PC-3 (cell line): ENCODE measurements at regions not wholly inside any gene's neighbourhood (a gene's known extent, or its start where the extent isn't known, plus 50 kb on each side); places are given as distances from the start of the nearest gene placed in this dataset.

Experiments
- ATAC-seq: fragments of 200-7000 bp; cut with Tn5 transposase; 2 replicates; pipeline ENCODE4 v1.9.1; 2020; ENCODE audit warnings: mild to moderate bottlenecking, moderate library complexity
- BruUV-seq: library from RNA; stranded (reverse); fragments of 400-500 nt; replicated peaks from 2 replicates; lab custom pipeline; 2021; lab: Mats Ljungman, UMichigan
- CTCF ChIA-PET: fragments of 300-600 bp; sonication (Branson Sonifier 250); formaldehyde crosslinking; loops from one replicate; lab custom pipeline; 2022; ENCODE audit warnings: antibody characterized with exemption; lab: Charles Lee
- POLR2A ChIA-PET: fragments of 300-600 bp; sonication (Branson Sonifier 250); formaldehyde crosslinking; loops from one replicate; lab custom pipeline; 2022; ENCODE audit warnings: antibody characterized with exemption; ENCODE audit not compliant: unreplicated experiment; lab: Charles Lee
- DNase-seq: peaks from one replicate; pipeline ENCODE4 v3.0.0-alpha.2; 2015
- H2AFZ ChIP-seq: fragments of 300-600 bp; sonication (generic); 2 replicates; pipeline ENCODE4 v1.6.0; 2016; ENCODE audit warnings: antibody characterized with exemption, low read length
- H3F3A ChIP-seq: fragments of 300-600 bp; sonication (generic); one replicate; pipeline ENCODE4 v1.6.0; 2017; ENCODE audit warnings: antibody characterized with exemption, low read length, control low read depth, mild to moderate bottlenecking; ENCODE audit not compliant: unreplicated experiment
- H3K27ac ChIP-seq: fragments of 300-600 bp; sonication (generic); 2 replicates; pipeline ENCODE4 v1.5.1; 2016; ENCODE audit warnings: mild to moderate bottlenecking, low read length
- H3K27me3 ChIP-seq: fragments of 300-600 bp; sonication (generic); 2 replicates; pipeline ENCODE4 v1.6.1; 2016; ENCODE audit warnings: low read length, mixed read lengths
- H3K36me3 ChIP-seq: fragments of 300-600 bp; sonication (generic); 2 replicates; pipeline ENCODE4 v1.6.1; 2016; ENCODE audit warnings: low read depth, mixed run types, low read length, mixed read lengths
- H3K4me1 ChIP-seq: fragments of 300-600 bp; sonication (generic); 2 replicates; pipeline ENCODE4 v1.5.1; 2016; ENCODE audit warnings: low read length; ENCODE audit not compliant: insufficient read depth
- H3K4me2 ChIP-seq: fragments of 300-600 bp; sonication (generic); 2 replicates; pipeline ENCODE4 v1.6.0; 2016; ENCODE audit warnings: low read length
- H3K4me3 ChIP-seq: fragments of 300-600 bp; sonication (generic); 2 replicates; pipeline ENCODE4 v1.5.1; 2016; ENCODE audit warnings: mild to moderate bottlenecking, low read length, mixed read lengths
- H3K79me2 ChIP-seq: fragments of 300-600 bp; sonication (generic); 2 replicates; pipeline ENCODE4 v1.6.1; 2017; ENCODE audit warnings: low read length, mixed read lengths
- H3K9ac ChIP-seq: fragments of 300-600 bp; sonication (generic); 2 replicates; pipeline ENCODE4 v1.6.0; 2016; ENCODE audit warnings: mild to moderate bottlenecking, low read length
- H3K9me2 ChIP-seq: fragments of 300-600 bp; sonication (generic); replicated peaks from 2 replicates; pipeline ENCODE4 v1.6.1; 2016; ENCODE audit warnings: mixed run types, low read length, mixed read lengths
- H3K9me3 ChIP-seq: fragments of 300-600 bp; sonication (generic); 2 replicates; pipeline ENCODE4 v1.6.1; 2016; ENCODE audit warnings: low read length, mixed read lengths
- H4K20me1 ChIP-seq: fragments of 300-600 bp; sonication (generic); 2 replicates; pipeline ENCODE4 v1.6.1; 2016; ENCODE audit warnings: low read length, mixed read lengths
- CTCF ChIP-seq: fragments of 300-600 bp; sonication (generic); conservative IDR thresholded peaks from 2 replicates; pipeline ENCODE4 v1.5.1; 2017; ENCODE audit warnings: antibody characterized with exemption, low read depth, mild to moderate bottlenecking, low read length
- EZH2 ChIP-seq: fragments of 300-600 bp; sonication (generic); IDR thresholded peaks from one replicate; pipeline ENCODE4 v1.6.1; 2017; ENCODE audit warnings: antibody characterized with exemption, mild to moderate bottlenecking, low read length; ENCODE audit not compliant: unreplicated experiment
- EZH2phosphoT487 ChIP-seq: fragments of 300-600 bp; sonication (generic); IDR thresholded peaks from 2 replicates; pipeline ENCODE4 v1.6.1; 2018; ENCODE audit warnings: mild to moderate bottlenecking, antibody characterized with exemption, low read length, borderline replicate concordance
- intact Hi-C: fragments of 100-400 bp; cut with micrococcal nuclease; formaldehyde crosslinking; loops from 2 replicates; pipeline ENCODE4 v1.9.0; 2023

GRCh38 chr3:188000361-188000861 lies 153.5 kb upstream of the LPP start:
- TF ChIP-seq EZH2phosphoT487 (no peak), EZH2 (no peak), CTCF (no peak)
- Histone ChIP-seq H3K9me3 (no peaks in the 10 kb centered on the region), H3K27me3 (no peaks in the 10 kb centered on the region), H2AFZ (no peak overlapping the region), H3F3A (no peaks in the 10 kb centered on the region), H3K9ac (no peak overlapping the region), H3K4me1 (peaks cover 24% of the 10 kb centered on the region), H3K4me3 (no peak overlapping the region), H3K36me3 (no peaks in the 10 kb centered on the region), H3K79me2 (no peaks in the 10 kb centered on the region), H3K9me2 (no peaks in the 10 kb centered on the region), H3K27ac (no peak overlapping the region), H3K4me2 (no peak overlapping the region), H4K20me1 (no peaks in the 10 kb centered on the region)
- no peak for DNase-seq
- POLR2A ChIA-PET: no interaction called here
- intact Hi-C loops: loop anchor here (5.0 kb wide), 1 partner anchor 88 kb away; no protein-coding TSS in a partner anchor
- no peak for ATAC-seq
- CTCF ChIA-PET: no interaction called here
- no TSS peak for BruUV-seq

DNA sequence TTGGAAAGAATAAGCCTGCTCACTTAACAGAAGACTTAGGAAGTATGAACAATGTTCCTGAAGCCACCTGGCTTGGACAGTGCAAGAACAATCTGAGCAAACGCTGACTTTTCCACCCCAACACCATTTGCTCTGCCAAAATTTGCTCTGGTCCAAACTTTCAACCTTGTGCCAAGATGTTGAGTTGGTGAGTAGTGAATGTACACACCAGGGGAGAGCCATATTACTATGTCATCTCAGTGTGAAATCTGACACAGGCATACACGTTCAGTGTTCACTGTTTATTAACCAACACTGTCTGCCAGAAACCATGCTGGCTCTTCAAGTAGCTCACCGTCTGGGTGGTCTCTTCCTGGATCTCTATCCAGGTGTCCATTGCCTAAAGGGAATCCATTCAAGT lies 152.9 kb upstream of the LPP start:
- BruUV-seq: no TSS peak
- H3K9me3 ChIP-seq: no peaks in the 10 kb centered on the region
- H3K9me2 ChIP-seq: no peaks in the 10 kb centered on the region
- peaks cover 24% of the 10 kb centered on the region for H3K4me1 ChIP-seq
- CTCF ChIA-PET: interaction anchor here (0.6 kb wide), 1 partner anchor 1152 kb away, joined by 4 read pairs; no protein-coding TSS in a partner anchor
- H3K4me2 ChIP-seq: no peak overlapping the region
- H3K27me3 ChIP-seq: no peaks in the 10 kb centered on the region
- no peak overlapping the region for H2AFZ ChIP-seq
- H3F3A ChIP-seq: no peaks in the 10 kb centered on the region
- H3K36me3 ChIP-seq: no peaks in the 10 kb centered on the region
- no peak overlapping the region for H3K27ac ChIP-seq
- H3K4me3 ChIP-seq: no peak overlapping the region
- no peaks in the 10 kb centered on the region for H4K20me1 ChIP-seq
- H3K9ac ChIP-seq: no peak overlapping the region
- TF ChIP-seq EZH2phosphoT487 (no peak), CTCF (no peak), EZH2 (no peak)
- ATAC-seq: no peak
- no peaks in the 10 kb centered on the region for H3K79me2 ChIP-seq
- intact Hi-C loops: loop anchor here (5.0 kb wide), 1 partner anchor 89 kb away; no protein-coding TSS in a partner anchor
- POLR2A ChIA-PET: interaction anchor here (0.6 kb wide), 1 partner anchor 81 kb away, joined by 4 read pairs; no protein-coding TSS in a partner anchor
- no peak for DNase-seq

GRCh38 chr3:188001926-188002325 lies 152.0 kb upstream of the LPP start:
- intact Hi-C loops: loop anchor here (5.0 kb wide), 1 partner anchor 90 kb away; no protein-coding TSS in a partner anchor
- no peaks in the 10 kb centered on the region for H3K9me2 ChIP-seq
- no peaks in the 10 kb centered on the region for H4K20me1 ChIP-seq
- ChIA-PET CTCF (no interaction called here), POLR2A (no interaction called here)
- H3K9ac ChIP-seq: no peak overlapping the region
- H3K27ac ChIP-seq: no peak overlapping the region
- H2AFZ ChIP-seq: no peak overlapping the region
- ATAC-seq (no peak), DNase-seq (no peak)
- peaks cover 30% of the 10 kb centered on the region for H3K4me1 ChIP-seq
- H3K36me3 ChIP-seq: no peaks in the 10 kb centered on the region
- H3K4me3 ChIP-seq: no peak overlapping the region
- no peaks in the 10 kb centered on the region for H3F3A ChIP-seq
- H3K79me2 ChIP-seq: no peaks in the 10 kb centered on the region
- TF ChIP-seq EZH2: no peak
- TF ChIP-seq EZH2phosphoT487: no peak
- TF ChIP-seq CTCF: no peak
- no peaks in the 10 kb centered on the region for H3K9me3 ChIP-seq
- no peaks in the 10 kb centered on the region for H3K27me3 ChIP-seq
- BruUV-seq: no TSS peak
- H3K4me2 ChIP-seq: no peak overlapping the region
